ENCODE measurements at regions not wholly inside any gene's neighbourhood (a gene's known extent, or its start where the extent isn't known, plus 50 kb on each side); places are given as distances from the start of the nearest gene placed in this dataset.

DNA sequence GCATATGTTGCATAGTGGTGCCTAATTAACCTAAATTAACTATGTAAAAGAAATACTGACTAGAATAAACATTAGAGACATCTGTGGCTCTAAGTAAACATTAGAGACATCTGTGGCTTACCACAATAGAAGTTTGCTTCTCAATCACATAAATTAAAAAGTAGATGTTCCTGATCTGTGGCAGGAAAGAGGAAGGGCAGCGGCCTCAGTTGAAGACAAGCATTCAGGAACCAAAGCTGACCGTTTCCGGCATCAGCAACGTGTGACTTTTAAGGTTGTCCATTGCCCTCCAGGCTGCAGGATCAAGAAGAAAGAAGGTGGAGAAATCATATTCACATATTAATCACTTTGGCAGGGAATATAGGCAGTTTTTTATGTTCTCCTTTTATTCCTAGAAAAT lies 336.3 kb upstream of the TRAM1L1 start:
- TF ChIP-seq, protein P1, sequence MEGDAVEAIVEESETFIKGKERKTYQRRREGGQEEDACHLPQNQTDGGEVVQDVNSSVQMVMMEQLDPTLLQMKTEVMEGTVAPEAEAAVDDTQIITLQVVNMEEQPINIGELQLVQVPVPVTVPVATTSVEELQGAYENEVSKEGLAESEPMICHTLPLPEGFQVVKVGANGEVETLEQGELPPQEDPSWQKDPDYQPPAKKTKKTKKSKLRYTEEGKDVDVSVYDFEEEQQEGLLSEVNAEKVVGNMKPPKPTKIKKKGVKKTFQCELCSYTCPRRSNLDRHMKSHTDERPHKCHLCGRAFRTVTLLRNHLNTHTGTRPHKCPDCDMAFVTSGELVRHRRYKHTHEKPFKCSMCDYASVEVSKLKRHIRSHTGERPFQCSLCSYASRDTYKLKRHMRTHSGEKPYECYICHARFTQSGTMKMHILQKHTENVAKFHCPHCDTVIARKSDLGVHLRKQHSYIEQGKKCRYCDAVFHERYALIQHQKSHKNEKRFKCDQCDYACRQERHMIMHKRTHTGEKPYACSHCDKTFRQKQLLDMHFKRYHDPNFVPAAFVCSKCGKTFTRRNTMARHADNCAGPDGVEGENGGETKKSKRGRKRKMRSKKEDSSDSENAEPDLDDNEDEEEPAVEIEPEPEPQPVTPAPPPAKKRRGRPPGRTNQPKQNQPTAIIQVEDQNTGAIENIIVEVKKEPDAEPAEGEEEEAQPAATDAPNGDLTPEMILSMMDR (conservative IDR thresholded peaks at IDR 0.05; ENCODE audit: low read depth, low read length), result no peak
- no peak for TF ChIP-seq EZH2 (IDR thresholded peaks at IDR 0.05; ENCODE audit: low read length, unreplicated experiment)

All from PC-3 (cell line).